Caco-2 (cell line): ENCODE measurements at regions not wholly inside any gene's neighbourhood (a gene's known extent, or its start where the extent isn't known, plus 50 kb on each side); places are given as distances from the start of the nearest gene placed in this dataset.

Experiments used
- BruUV-seq: library from RNA; stranded (reverse); fragments of 400-500 nt; replicated peaks from 2 replicates; lab custom pipeline; 2021; lab: Mats Ljungman, UMichigan
- CTCF ChIA-PET: fragments of 300-600 bp; sonication (Branson Sonifier 250); formaldehyde crosslinking; loops from one replicate; lab custom pipeline; 2022; ENCODE audit warnings: antibody characterized with exemption; lab: Charles Lee
- POLR2A ChIA-PET: fragments of 300-600 bp; sonication (Branson Sonifier 250); formaldehyde crosslinking; loops from one replicate; lab custom pipeline; 2022; ENCODE audit warnings: antibody characterized with exemption; lab: Charles Lee
- DNase-seq, 2 experiments: peaks; one replicate each; pipeline versions ENCODE4 v3.0.0 to v3.0.0-alpha.2; 2020 to 2022
- H3K27me3 ChIP-seq: replicated peaks from 2 replicates; pipeline ENCODE4 v1.6.0; 2011; ENCODE audit warnings: low read length; ENCODE audit not compliant: control insufficient read depth, insufficient read depth
- H3K36me3 ChIP-seq: 2 replicates; pipeline ENCODE4 v1.5.1; 2011; ENCODE audit warnings: low read length; ENCODE audit not compliant: control insufficient read depth, insufficient read depth
- H3K4me1 ChIP-seq: fragments of 250-450 bp; sonication (Bioruptor Pico); 2 replicates; pipeline ENCODE4 v1.5.1; 2020; ENCODE audit warnings: mild to moderate bottlenecking
- H3K4me3 ChIP-seq: 2 replicates; pipeline ENCODE4 v1.5.1; 2011; ENCODE audit warnings: low read depth, mild to moderate bottlenecking, control low read depth, low read length
- H3K9me3 ChIP-seq: fragments of 250-450 bp; sonication (Bioruptor Pico); 2 replicates; pipeline ENCODE4 v1.5.1; 2020; ENCODE audit warnings: mild to moderate bottlenecking, moderate library complexity
- H3K27ac Mint-ChIP-seq: one replicate; pipeline ENCODE4 v1.8.0; 2022; ENCODE audit warnings: mixed read lengths; ENCODE audit not compliant: unreplicated experiment
- H3K27me3 Mint-ChIP-seq: one replicate; pipeline ENCODE4 v1.8.0; 2022; ENCODE audit warnings: mixed read lengths; ENCODE audit not compliant: insufficient read depth, unreplicated experiment
- H3K36me3 Mint-ChIP-seq: one replicate; pipeline ENCODE4 v1.8.0; 2022; ENCODE audit warnings: mild to moderate bottlenecking, mixed read lengths; ENCODE audit not compliant: insufficient read depth, unreplicated experiment
- H3K4me1 Mint-ChIP-seq: one replicate; pipeline ENCODE4 v1.8.0; 2022; ENCODE audit warnings: low read depth, mixed read lengths; ENCODE audit not compliant: unreplicated experiment
- H3K4me3 Mint-ChIP-seq: one replicate; pipeline ENCODE4 v1.8.0; 2022; ENCODE audit warnings: mild to moderate bottlenecking, moderate library complexity, mixed read lengths; ENCODE audit not compliant: unreplicated experiment
- H3K9me3 Mint-ChIP-seq: one replicate; pipeline ENCODE4 v1.8.0; 2022; ENCODE audit warnings: mixed read lengths; ENCODE audit not compliant: unreplicated experiment
- CTCF ChIP-seq, 2 experiments: fragments of 200-600 bp in 1 of 2; IDR thresholded peaks; 1 replicate in 1 of 2; 2 replicates in 1 of 2; pipeline versions ENCODE4 v1.5.1 to v1.8.0; 2011 to 2022; ENCODE audit warnings: antibody characterized with exemption in 1 of 2, control low read depth in 1 of 2, inconsistent platforms in 1 of 2, low read depth in 1 of 2, low read length in 1 of 2, mild to moderate bottlenecking in 1 of 2, moderate library complexity in 1 of 2; ENCODE audit not compliant: insufficient read depth in 1 of 2, severe bottlenecking in 1 of 2, unreplicated experiment in 1 of 2
- intact Hi-C: fragments of 100-400 bp; cut with micrococcal nuclease; formaldehyde crosslinking; loops from one replicate; pipeline ENCODE4 v1.10.0; 2022; ENCODE audit not compliant: unreplicated experiment

- Mint-ChIP-seq H3K27ac (no peak overlapping the region), H3K4me3 (no peak overlapping the region), H3K27me3 (no peaks in the 10 kb centered on the region), H3K9me3 (no peaks in the 10 kb centered on the region), H3K36me3 (no peaks in the 10 kb centered on the region), H3K4me1 (no peaks in the 10 kb centered on the region)
- H3K4me3 ChIP-seq, result no peak overlapping the region
- intact Hi-C loops, result no loop called here
- H3K9me3 ChIP-seq, result no peaks in the 10 kb centered on the region
- no peaks in the 10 kb centered on the region for H3K27me3 ChIP-seq
- no peak for DNase-seq
- no TSS peak for BruUV-seq
- ChIA-PET CTCF (no interaction called here), POLR2A (no interaction called here)
- no peaks in the 10 kb centered on the region for H3K36me3 ChIP-seq
- no peaks in the 10 kb centered on the region for H3K4me1 ChIP-seq
- no peak for TF ChIP-seq CTCF (IDR thresholded peaks at IDR 0.05; ENCODE audit: insufficient read depth in 1 of 2, low read depth in 1 of 2, low read length in 1 of 2, severe bottlenecking in 1 of 2, unreplicated experiment in 1 of 2)
Measured at GRCh38 chr9:20037699-20038098, 248.9 kb upstream of the SLC24A2 start.

DNA sequence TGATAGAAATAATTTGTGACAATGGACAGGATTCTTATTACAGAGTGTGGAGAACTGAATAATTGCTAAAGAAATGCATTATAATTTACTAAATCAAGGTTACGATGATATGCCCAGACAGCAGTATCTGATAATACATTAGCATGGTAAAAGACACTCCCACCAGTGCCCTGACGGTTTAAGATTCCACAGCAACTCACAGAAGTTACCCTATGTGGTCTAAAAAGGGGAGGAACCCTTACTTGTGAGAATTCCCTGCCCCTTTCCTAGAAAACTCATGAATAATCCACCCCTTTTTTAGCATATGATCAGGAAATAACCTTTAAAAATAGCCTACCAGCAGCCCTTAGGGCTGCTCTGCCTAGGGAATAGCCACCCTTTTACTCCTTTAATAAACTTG is 244.7 kb upstream of the SLC24A2 start:
- Histone ChIP-seq H3K4me1 (peaks cover 12% of the 10 kb centered on the region; the same call in 1 of the 2 replicates), H3K27me3 (no peaks in the 10 kb centered on the region), H3K9me3 (no peaks in the 10 kb centered on the region), H3K36me3 (no peaks in the 10 kb centered on the region), H3K4me3 (no peak overlapping the region)
- Mint-ChIP-seq H3K4me1 (peaks cover 13% of the 10 kb centered on the region), H3K9me3 (no peaks in the 10 kb centered on the region), H3K27ac (no peak overlapping the region), H3K27me3 (no peaks in the 10 kb centered on the region), H3K36me3 (no peaks in the 10 kb centered on the region), H3K4me3 (no peak overlapping the region)
- ChIA-PET CTCF (no interaction called here), POLR2A (no interaction called here)
- no peak for DNase-seq
- TF ChIP-seq CTCF (IDR thresholded peaks at IDR 0.05; ENCODE audit: insufficient read depth in 1 of 2, low read depth in 1 of 2, low read length in 1 of 2, severe bottlenecking in 1 of 2, unreplicated experiment in 1 of 2), result no peak
- intact Hi-C loops, result no loop called here
- BruUV-seq, result no TSS peak

DNA sequence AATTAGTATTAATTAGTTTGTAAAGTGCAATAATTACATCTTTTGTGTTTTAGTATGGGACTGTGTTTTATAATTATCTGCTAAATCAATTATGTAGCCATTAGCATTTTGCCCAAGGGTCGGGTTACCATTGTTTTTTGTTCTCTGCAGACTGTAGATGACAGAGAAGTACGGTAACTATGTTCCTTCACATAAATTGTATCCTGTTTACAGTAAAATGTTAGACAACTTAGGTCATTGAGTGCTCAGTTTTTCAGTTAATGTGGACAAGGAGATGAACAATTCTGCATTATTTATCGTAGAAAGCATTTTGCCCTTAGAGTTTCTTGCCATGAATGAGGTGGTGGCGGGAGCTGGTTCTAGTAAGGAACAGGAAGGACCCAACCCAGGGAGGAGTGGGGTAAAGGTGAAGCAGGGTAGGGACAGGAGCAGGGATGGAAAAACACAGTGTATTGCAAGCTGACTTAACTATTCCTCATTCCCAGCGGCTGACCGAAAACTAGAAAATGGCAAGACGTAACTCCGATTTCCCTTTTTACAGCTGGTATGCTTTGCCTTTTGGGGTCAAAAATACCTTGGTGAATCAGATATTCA is 243.7 kb upstream of the SLC24A2 start:
- TF ChIP-seq CTCF (IDR thresholded peaks at IDR 0.05; ENCODE audit: insufficient read depth in 1 of 2, low read depth in 1 of 2, low read length in 1 of 2, severe bottlenecking in 1 of 2, unreplicated experiment in 1 of 2), result no peak
- Mint-ChIP-seq H3K4me3 (no peak overlapping the region), H3K36me3 (no peaks in the 10 kb centered on the region), H3K27ac (no peak overlapping the region), H3K4me1 (peaks cover 18% of the 10 kb centered on the region), H3K9me3 (no peaks in the 10 kb centered on the region), H3K27me3 (no peaks in the 10 kb centered on the region)
- intact Hi-C loops, result no loop called here
- no peaks in the 10 kb centered on the region for H3K9me3 ChIP-seq
- CTCF ChIA-PET, result no interaction called here
- H3K36me3 ChIP-seq, result no peaks in the 10 kb centered on the region
- POLR2A ChIA-PET, result no interaction called here
- no peak overlapping the region for H3K4me3 ChIP-seq
- H3K4me1 ChIP-seq, result peaks cover 19% of the 10 kb centered on the region
- no peaks in the 10 kb centered on the region for H3K27me3 ChIP-seq
- DNase-seq, result no peak
- BruUV-seq, result no TSS peak
